HG03469 (cell line): ENCODE measurements at regions not wholly inside any gene's neighbourhood (a gene's known extent, or its start where the extent isn't known, plus 50 kb on each side); places are given as distances from the start of the nearest gene placed in this dataset.
"Not testable (repeated sequence)": the region's sequence is repeated elsewhere in the genome, so short reads cannot be mapped to it uniquely, and the experiment has no call there.

ENCODE experiments used
- ATAC-seq: cut with Tn5 transposase; IDR thresholded peaks from one replicate; pipeline ENCODE4 v1.9.1; 2021; ENCODE audit warnings: mild to moderate bottlenecking, moderate library complexity, moderate number of reproducible peaks; ENCODE audit not compliant: unreplicated experiment

GRCh38 chrX:3882553-3882920, 169.1 kb upstream of the PRKX start:
- ATAC-seq: not testable (repeated sequence)

- ATAC-seq: peak; percentile 96
Measured at GRCh38 chrX:3881898-3882552, 168.6 kb upstream of the PRKX start.

GRCh38 chrX:3881255-3881895, 167.9 kb upstream of the PRKX start:
- ATAC-seq: peak; percentile 18

DNA sequence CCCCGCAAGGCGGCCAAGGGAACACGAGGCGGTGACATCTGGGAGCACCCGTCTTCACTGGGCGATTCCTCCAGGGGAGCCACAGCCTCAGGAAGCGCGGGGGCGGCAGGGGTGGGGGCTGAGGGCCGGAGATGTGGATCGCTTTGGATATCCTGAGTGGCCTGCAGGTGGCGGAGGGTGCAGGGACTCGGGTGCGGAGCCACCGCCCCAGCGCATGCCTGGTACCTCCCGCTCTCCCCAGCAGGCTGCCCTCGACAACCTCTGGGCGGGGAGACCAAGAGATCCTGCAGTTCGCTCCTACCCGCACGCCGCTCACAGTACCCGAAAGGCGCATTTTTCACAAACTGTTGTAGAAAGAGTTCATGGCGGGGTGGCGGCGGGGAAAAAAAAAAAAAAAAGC, 162.9 kb upstream of the PRKX start:
- not testable (repeated sequence) for ATAC-seq

- ATAC-seq: not testable (repeated sequence)
Measured at GRCh38 chrX:3875638-3876037, 162.2 kb upstream of the PRKX start.

DNA sequence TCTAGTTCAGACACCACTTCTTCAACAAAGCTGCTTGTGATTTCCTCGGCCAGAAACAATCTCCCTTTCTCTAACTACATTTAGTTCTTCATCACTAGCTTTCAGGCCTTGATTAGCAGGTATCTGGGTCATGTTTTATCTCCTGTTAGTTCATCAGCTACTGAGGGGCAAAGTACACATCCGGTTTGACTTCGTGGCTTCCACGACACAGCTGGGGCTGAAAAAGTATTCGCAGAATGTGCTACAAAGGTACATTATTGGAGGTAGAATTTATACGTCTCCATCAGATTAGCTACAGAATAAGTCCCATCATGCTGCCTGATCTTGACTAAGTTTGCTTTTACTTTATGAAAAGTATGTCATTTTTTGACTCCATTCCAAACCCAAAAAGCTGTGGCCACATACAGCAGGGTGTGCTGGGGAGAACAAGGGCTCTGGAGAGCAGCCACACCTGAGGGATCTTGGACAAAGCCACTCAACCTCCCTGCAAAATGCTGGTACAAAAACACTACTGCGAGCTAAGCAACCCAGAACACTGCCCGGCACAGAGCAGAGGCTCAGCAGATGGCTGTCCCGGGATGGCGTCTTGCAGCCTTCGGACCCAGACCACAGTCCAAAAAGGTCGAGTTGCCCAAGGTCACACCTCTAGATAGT, 158.9 kb upstream of the PRKX start:
- not testable (repeated sequence) for ATAC-seq

DNA sequence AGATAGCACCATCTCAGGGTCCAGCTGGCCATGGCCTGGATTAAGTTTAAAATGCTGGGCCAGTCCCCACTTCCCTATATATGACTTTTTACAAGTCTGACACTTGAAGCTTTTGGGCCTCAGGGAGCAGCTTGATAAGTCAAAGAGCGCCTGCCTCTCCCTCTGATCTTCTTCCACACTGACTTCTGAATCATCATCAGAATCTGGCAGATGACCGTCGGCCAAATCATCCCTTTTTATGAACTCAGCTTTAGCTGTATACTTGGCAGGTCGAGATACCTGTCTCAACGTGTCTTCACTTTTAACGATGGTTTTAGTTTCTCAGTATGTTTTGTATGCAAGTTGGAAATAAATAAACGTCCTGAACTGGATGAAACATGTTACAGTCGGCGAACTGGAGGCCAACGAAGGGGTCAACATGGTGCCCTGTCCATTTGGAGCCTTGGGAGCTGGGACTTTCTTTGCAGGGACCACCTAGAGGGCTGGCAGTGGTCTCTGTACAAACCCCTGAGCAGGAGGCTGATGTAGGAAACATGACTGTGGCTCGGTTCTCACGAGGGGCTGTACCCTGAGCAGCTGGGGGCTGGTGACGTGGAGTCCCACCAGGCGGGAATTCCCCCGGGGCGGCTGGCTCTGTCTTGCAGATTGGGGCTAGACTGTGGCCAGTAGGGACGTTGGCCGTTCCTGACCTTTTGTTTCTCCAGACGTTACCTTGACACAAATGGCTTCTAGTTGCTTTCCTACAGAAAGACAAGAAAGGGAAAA, 153.8 kb upstream of the PRKX start:
- not testable (repeated sequence) for ATAC-seq

DNA sequence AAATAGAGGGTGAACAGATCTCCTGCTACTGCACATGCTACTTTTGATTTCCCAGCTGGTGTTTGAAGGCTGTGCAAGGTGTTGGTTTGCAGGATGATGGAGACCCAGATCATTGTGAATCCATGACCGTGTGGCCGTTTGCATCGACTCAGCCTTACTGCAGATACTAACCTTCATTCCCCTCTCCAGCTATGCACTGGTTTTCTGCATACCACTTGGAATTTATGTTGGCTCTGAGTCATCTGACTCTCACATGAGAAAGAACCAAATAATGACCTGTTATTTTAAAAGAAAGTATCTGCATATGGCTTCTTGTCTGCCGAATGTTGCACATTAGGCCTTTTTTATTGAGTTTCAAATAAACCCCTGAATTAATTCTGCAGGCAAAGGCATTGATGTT, 144.9 kb upstream of the PRKX start:
- not testable (repeated sequence) for ATAC-seq

DNA sequence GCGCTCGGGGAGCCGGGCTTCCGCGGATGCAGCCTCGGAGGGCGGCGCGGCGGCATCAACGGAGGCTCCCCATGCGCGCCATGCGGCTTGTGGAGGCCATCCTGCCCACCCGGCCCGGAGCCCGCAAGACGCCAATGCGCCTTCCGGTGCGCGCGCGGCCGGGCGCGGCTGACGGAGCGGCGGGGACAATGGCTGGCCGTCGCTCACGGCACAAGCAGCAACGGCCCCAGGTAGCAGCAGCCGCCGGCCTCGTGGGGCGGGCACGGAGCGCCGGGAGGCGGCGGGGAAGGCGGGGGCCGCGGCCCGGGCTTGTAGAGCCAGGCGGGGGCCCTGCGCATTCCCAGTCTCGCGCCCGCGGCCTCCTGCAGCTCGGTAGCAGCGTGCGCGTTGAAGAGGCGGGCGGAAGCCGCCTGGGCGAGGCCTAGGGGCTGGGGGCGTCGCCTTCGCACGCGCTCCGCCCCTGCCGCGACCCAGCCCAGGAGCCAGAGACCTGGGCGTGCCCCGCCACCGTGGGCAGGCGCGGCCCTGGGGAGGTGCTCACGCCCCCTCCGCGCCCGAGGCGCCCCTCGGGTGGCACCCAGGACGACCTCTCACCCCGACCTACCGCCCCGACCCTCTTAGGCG, 130.2 kb upstream of the PRKX start:
- peak; percentile 96 for ATAC-seq

DNA sequence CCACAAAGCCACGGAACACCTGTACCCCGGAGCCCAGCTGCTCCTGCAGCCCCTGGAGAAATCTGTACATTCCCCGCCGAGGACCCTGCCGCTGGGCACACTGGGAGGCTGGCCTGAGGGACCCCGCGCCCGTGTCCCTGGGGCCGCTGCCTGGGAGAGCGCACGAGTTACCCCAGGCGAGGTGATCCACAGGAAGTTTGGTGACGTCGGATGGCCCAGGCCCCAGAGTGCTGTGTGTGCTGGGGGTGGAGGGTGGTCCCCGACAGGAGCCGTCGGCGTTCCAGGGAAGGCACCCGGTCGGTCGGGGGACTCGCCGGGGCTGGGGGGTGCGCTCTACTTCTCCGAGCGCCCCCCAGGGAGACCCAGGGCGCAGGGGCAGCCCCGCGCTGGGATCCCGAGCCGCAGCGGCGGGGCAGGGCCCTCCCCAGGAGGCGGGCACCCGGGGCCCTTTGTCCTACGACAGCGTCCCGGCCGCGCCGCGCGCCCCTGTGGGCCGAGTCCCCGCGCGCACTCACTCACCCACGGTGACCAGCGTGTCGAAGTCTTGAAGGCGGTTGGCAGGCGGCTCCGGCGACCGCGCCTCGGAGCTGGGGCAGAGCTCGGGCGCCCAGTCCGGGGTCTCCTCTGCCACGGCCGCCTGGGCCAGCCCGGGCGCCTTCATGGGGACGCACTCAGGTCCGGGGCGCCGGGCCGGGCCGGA, 129.5 kb upstream of the PRKX start:
- peak; percentile 23 for ATAC-seq

GRCh38 chrX:3838754-3839153, 125.3 kb upstream of the PRKX start:
- ATAC-seq: not testable (repeated sequence)

GRCh38 chrX:3837958-3838643, 124.7 kb upstream of the PRKX start:
- ATAC-seq: not testable (repeated sequence)

DNA sequence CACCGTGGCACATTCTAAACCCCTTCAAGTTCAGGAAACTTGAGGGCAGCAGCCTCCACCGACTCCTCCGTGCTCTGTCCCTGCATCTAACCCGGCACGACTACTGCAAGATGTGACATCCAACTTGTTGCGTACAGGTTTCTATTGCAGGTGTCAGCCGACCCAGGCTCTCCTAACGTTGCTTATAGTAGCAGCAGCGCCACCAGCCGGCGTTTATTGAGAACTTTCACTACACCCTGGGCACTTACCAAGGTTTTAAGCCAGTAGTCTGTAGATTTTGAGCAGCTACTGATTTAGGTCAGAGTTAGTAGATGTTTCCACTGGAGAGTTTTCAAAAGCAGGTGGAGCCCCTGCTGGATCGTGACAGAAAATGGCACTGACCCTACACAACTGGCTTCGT, 123.8 kb upstream of the PRKX start:
- not testable (repeated sequence) for ATAC-seq

GRCh38 chrX:3833761-3834542, 120.5 kb upstream of the PRKX start:
- not testable (repeated sequence) for ATAC-seq

- not testable (repeated sequence) for ATAC-seq
Measured at GRCh38 chrX:3830020-3830419, 116.6 kb upstream of the PRKX start.

DNA sequence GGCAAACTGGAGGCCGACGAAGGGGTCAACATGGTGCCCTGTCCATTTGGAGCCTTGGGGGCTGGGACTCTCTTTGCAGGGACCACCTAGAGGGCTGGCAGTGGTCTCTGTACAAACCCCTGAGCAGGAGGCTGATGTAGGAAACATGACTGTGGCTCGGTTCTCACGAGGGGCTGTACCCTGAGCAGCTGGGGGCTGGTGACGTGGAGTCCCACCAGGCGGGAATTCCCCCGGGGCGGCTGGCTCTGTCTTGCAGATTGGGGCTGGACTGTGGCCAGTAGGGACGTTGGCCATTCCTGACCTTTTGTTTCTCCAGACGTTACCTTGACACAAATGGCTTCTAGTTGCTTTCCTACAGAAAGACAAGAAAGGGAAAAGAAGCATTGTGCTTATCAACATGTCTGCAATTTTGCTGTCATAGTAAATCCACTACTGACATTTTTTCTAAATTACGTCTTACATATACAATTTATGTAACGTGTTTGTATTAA, 115.6 kb upstream of the PRKX start:
- ATAC-seq: not testable (repeated sequence)

GRCh38 chrX:3828378-3829040, 115.1 kb upstream of the PRKX start:
- not testable (repeated sequence) for ATAC-seq

DNA sequence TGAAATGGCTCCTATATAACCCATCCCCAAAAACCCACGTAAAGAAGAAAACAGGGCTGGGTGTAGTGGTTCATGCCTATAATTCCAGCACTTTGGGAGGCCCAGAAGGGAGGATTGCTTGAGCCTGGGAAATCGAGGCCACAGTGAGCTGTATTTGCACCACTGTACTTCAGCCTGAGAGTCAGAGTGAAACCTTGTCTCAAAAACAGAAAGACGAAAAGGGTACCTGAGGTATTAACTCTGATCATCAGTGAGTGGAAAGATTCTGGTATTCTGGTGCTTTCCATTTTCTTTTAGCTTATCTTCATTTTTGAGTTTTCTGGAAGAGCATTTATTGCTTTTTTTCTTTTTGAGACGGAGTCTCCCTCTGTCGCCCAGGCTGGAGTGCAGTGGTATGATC, 110.6 kb upstream of the PRKX start:
- ATAC-seq: not testable (repeated sequence)
